GM04503 (cell line): ENCODE measurements at regions not wholly inside any gene's neighbourhood (a gene's known extent, or its start where the extent isn't known, plus 50 kb on each side); places are given as distances from the start of the nearest gene placed in this dataset.
A peak's percentile ranks its signal among the peaks of the same experiment; 100 is the strongest.
"Not testable (repeated sequence)": the region's sequence is repeated elsewhere in the genome, so short reads cannot be mapped to it uniquely, and the experiment has no call there.

Source experiments
- DNase-seq: peaks from one replicate; pipeline ENCODE4 v3.0.0-alpha.2; 2012; ENCODE audit warnings: low read depth

- DNase-seq: no peak
These were observed 438.7 kb downstream of the BCKDHB start for GRCh38 chr6:80544976-80545722.

DNA sequence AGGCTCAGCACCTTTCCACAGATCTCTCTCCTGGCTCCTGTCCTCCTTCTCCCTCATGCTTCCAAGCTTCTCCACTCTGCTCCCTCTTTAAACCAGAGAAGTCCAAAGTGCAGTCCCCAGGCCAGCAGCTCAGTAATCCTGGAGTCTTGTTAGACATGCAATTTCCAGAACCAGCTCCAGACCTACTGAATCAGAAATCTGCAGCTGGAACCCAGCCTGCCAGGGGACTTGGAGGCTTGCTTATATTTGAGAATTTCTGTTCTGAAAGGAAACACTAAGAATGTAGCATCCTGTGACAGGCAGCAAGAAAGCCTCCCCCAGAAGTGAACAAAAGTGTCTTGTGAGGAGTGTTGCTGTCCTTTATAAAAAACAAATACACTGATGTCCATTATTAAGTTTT, 438.1 kb downstream of the BCKDHB start:
- no peak for DNase-seq

GRCh38 chr6:80543598-80544222, 437.2 kb downstream of the BCKDHB start:
- DNase-seq: peak; percentile 27

GRCh38 chr6:80543151-80543550, 436.7 kb downstream of the BCKDHB start:
- DNase-seq: no peak

DNA sequence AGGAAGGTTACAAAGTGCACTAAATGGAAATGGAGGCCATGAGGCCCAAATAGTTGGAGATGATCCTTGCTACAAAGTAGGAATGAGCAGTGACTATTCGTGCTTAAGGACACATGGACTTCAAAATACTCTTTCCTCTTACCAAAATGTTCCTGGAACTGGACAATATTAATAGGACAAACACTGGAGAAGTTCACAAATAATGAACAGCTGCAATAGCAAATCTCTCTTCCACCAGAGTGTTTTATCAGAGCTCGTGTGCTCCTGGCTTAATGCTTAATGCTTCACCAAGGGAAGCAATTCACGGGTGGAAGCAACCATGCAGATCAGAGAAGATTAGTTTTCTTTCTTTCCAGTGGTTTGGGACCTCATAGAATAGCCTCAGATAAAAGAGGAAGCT, 435.4 kb downstream of the BCKDHB start:
- DNase-seq: no peak

GRCh38 chr6:80541181-80541580, 434.7 kb downstream of the BCKDHB start:
- DNase-seq: peak; percentile 63

- no peak for DNase-seq
These were observed 434.2 kb downstream of the BCKDHB start for GRCh38 chr6:80540700-80541099.

- DNase-seq: no peak
These were observed 430.9 kb downstream of the BCKDHB start for GRCh38 chr6:80537118-80537972.

GRCh38 chr6:80535914-80536565, 429.6 kb downstream of the BCKDHB start:
- no peak for DNase-seq

- no peak for DNase-seq
These were observed 425.5 kb downstream of the BCKDHB start for GRCh38 chr6:80531681-80532619.

GRCh38 chr6:80530103-80530502, 423.6 kb downstream of the BCKDHB start:
- no peak for DNase-seq

GRCh38 chr6:80528115-80528514, 421.6 kb downstream of the BCKDHB start:
- DNase-seq: no peak

GRCh38 chr6:80527552-80528052, 421.1 kb downstream of the BCKDHB start:
- no peak for DNase-seq

- DNase-seq: no peak
These were observed 417.1 kb downstream of the BCKDHB start for GRCh38 chr6:80523531-80523997.

DNA sequence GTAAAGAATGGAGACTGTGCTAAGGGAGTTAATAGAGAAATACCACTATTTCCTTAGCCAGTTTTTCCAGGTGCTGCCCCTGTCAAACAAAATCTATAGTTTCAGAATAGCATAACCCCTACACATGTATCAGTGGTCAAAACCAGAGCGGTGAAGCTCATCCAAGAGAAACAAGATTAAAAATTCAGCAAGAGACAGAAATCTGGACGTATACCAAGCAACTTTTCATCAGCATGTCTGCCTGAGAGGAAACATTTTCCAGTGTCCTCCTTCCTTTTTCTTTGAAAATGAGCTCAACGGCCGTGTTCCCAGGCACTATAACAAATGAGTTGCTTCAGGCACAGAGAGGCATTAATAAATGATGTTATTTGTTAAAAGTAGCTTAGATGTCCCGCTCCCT, 416.5 kb downstream of the BCKDHB start:
- DNase-seq: no peak

DNA sequence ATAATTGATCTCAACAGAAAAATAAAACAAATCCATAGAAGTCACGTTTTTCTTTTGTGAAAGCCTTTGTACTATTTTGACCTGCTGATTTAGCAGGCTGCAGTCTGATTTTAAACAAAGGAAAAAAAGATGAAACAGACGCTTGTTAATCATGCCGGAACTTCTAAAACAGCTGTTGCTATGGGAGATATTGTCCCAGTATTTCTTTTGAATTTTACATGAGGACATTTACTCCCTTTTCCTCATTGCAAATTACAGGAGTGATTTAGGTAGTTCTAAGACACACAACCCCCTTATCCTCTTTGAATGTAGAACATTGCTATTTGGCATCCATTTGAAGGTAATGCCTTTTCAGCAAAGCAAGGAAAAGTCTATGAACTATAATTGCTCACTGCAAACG, 416.1 kb downstream of the BCKDHB start:
- DNase-seq: no peak

GRCh38 chr6:80519811-80520594, 413.5 kb downstream of the BCKDHB start:
- DNase-seq: peak; percentile 56

DNA sequence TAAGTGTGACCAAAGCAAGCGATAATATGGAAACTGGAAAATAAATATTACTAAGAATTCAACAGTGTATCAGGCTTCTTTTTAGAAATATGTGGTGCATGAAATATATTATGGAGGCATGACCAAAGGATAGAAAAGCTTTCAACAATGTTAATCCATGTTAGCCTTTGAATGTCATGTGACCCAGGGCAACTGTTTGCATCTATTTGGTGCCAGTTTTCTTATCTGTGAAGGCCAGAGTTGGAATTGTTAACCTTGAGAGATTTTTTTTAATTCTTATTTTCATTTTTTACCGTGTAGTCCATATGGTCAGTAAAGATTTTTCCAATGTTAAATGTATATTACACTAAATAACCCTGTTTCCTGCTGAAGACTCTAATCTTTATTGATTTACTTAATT, 411.1 kb downstream of the BCKDHB start:
- no peak for DNase-seq

GRCh38 chr6:80510521-80510920, 404.1 kb downstream of the BCKDHB start:
- DNase-seq: not testable (repeated sequence)
